WTC11 (cell line): ENCODE measurements at regions not wholly inside any gene's neighbourhood (a gene's known extent, or its start where the extent isn't known, plus 50 kb on each side); places are given as distances from the start of the nearest gene placed in this dataset.
"Not testable (repeated sequence)": the region's sequence is repeated elsewhere in the genome, so short reads cannot be mapped to it uniquely, and the experiment has no call there.

Experiments
- ATAC-seq: fragments of 200-7000 bp; cut with Tn5 transposase; 2 replicates; pipeline ENCODE4 v1.10.0; 2021; ENCODE audit warnings: mild to moderate bottlenecking, moderate library complexity
- CTCF ChIA-PET: fragments of 300-600 bp; sonication (Branson Sonifier 250); formaldehyde crosslinking; loops from one replicate; lab custom pipeline; 2021; ENCODE audit warnings: antibody characterized with exemption; lab: Charles Lee
- POLR2A ChIA-PET: fragments of 350-600 bp; sonication (Branson Sonifier 250); formaldehyde crosslinking; loops from one replicate; lab custom pipeline; 2021; ENCODE audit warnings: antibody characterized with exemption; lab: Charles Lee
- DNase-seq: peaks from one replicate; pipeline ENCODE4 v3.0.0; 2021; ENCODE audit warnings: low spot score
- H3K27ac Mint-ChIP-seq: 2 replicates; pipeline ENCODE4 v1.8.0; 2021; ENCODE audit warnings: mixed read lengths
- H3K27me3 Mint-ChIP-seq: 2 replicates; pipeline ENCODE4 v1.8.0; 2021; ENCODE audit warnings: low read depth, mild to moderate bottlenecking, moderate library complexity, mixed read lengths
- H3K36me3 Mint-ChIP-seq: 2 replicates; pipeline ENCODE4 v1.8.0; 2021; ENCODE audit warnings: mixed read lengths
- H3K4me1 Mint-ChIP-seq: 2 replicates; pipeline ENCODE4 v1.8.0; 2022; ENCODE audit warnings: mixed read lengths
- H3K4me3 Mint-ChIP-seq: 2 replicates; pipeline ENCODE4 v1.8.0; 2021; ENCODE audit warnings: mild to moderate bottlenecking, moderate library complexity, mixed read lengths
- H3K9me3 Mint-ChIP-seq: 2 replicates; pipeline ENCODE4 v1.8.0; 2021; ENCODE audit warnings: mixed read lengths
- ATF2 ChIP-seq: sonication (generic); formaldehyde crosslinking; IDR thresholded peaks from 2 replicates; pipeline ENCODE4 v1.8.1; 2022; ENCODE audit warnings: low read depth, missing genetic modification reagents, borderline replicate concordance
- ATF6 ChIP-seq: sonication (generic); formaldehyde crosslinking; IDR thresholded peaks from 2 replicates; pipeline ENCODE4 v1.8.1; 2023; ENCODE audit warnings: mild to moderate bottlenecking, missing genetic modification reagents
- CREB1 ChIP-seq: sonication (generic); formaldehyde crosslinking; IDR thresholded peaks from 2 replicates; pipeline ENCODE4 v1.8.0; 2023; ENCODE audit warnings: mild to moderate bottlenecking, missing genetic modification reagents
- E2F5 ChIP-seq: sonication (generic); formaldehyde crosslinking; IDR thresholded peaks from 2 replicates; pipeline ENCODE4 v1.8.1; 2022; ENCODE audit warnings: mild to moderate bottlenecking, moderate library complexity, missing genetic modification reagents
- JUN ChIP-seq: sonication (generic); formaldehyde crosslinking; IDR thresholded peaks from 2 replicates; pipeline ENCODE4 v1.8.0; 2023; ENCODE audit warnings: mild to moderate bottlenecking, missing genetic modification reagents
- NFYB ChIP-seq: sonication (generic); formaldehyde crosslinking; conservative IDR thresholded peaks from 2 replicates; pipeline ENCODE4 v1.8.0; 2022; ENCODE audit warnings: low read depth, missing genetic modification reagents
- OVOL2 ChIP-seq: fragments of 250-450 bp; sonication (Bioruptor Pico); IDR thresholded peaks from 2 replicates; pipeline ENCODE4 v1.9.0; 2021; ENCODE audit warnings: mild to moderate bottlenecking, borderline replicate concordance
- RORB ChIP-seq: fragments of 250-450 bp; sonication (Bioruptor Pico); IDR thresholded peaks from 2 replicates; pipeline ENCODE4 v1.9.0; 2021; ENCODE audit warnings: mild to moderate bottlenecking
- SP1 ChIP-seq: sonication (generic); formaldehyde crosslinking; conservative IDR thresholded peaks from 2 replicates; pipeline ENCODE4 v1.8.1; 2022; ENCODE audit warnings: missing genetic modification reagents
- TP53 ChIP-seq: sonication (generic); formaldehyde crosslinking; IDR thresholded peaks from 2 replicates; pipeline ENCODE4 v1.8.1; 2023; ENCODE audit warnings: mild to moderate bottlenecking, missing genetic modification reagents
- ZMAT4 ChIP-seq: fragments of 250-450 bp; sonication (Bioruptor Pico); IDR thresholded peaks from 2 replicates; pipeline ENCODE4 v1.9.0; 2021; ENCODE audit warnings: mild to moderate bottlenecking
- ZNF423 ChIP-seq: fragments of 250-450 bp; sonication (Bioruptor Pico); IDR thresholded peaks from 2 replicates; pipeline ENCODE4 v2.1.2; 2022; ENCODE audit warnings: mild to moderate bottlenecking, moderate library complexity
- ZNF425 ChIP-seq: fragments of 250-450 bp; sonication (Bioruptor Pico); conservative IDR thresholded peaks from 2 replicates; pipeline ENCODE4 v1.9.0; 2021; ENCODE audit warnings: mild to moderate bottlenecking

GRCh38 chr4:145266881-145267280 lies 86.5 kb upstream of the OTUD4 start (continued):
- TF ChIP-seq ZMAT4 (CRISPR knock-in tag): no peak
- no peak for TF ChIP-seq OVOL2 (CRISPR knock-in tag)
- TF ChIP-seq TP53 (CRISPR knock-in tag): no peak
- TF ChIP-seq ATF2: no peak

- POLR2A ChIA-PET: no interaction called here
- Mint-ChIP-seq H3K36me3 (peaks cover 31% of the 10 kb centered on the region), H3K4me1 (no peaks in the 10 kb centered on the region), H3K4me3 (no peak overlapping the region), H3K9me3 (peaks cover 38% of the 10 kb centered on the region), H3K27me3 (peaks cover 4% of the 10 kb centered on the region; the same call in 1 of the 2 replicates), H3K27ac (no peak overlapping the region; the same call in 1 of the 2 replicates)
- ATAC-seq (peak; percentile 98), DNase-seq (peak; percentile 43)
- no peak for TF ChIP-seq SP1 (CRISPR knock-in tag)
- peak; percentile 37; the same call in 1 of the 2 replicates for TF ChIP-seq ZNF423 (CRISPR knock-in tag)
- CTCF ChIA-PET: no interaction called here
These were observed 79.7 kb upstream of the OTUD4 start for GRCh38 chr4:145260091-145260490.

- Mint-ChIP-seq H3K9me3 (peaks cover 16% of the 10 kb centered on the region), H3K36me3 (peaks cover 18% of the 10 kb centered on the region)
- CTCF ChIA-PET, DNase-seq, H3K4me3 Mint-ChIP-seq, ATAC-seq, POLR2A ChIA-PET, H3K27ac Mint-ChIP-seq, H3K4me1 Mint-ChIP-seq, H3K27me3 Mint-ChIP-seq: not testable (repeated sequence)
These were observed 74.9 kb upstream of the OTUD4 start for GRCh38 chr4:145255311-145255710.

- no peaks in the 10 kb centered on the region for H3K9me3 Mint-ChIP-seq
- H3K27ac Mint-ChIP-seq: no peak overlapping the region
- H3K36me3 Mint-ChIP-seq: no peaks in the 10 kb centered on the region
- H3K27me3 Mint-ChIP-seq: no peaks in the 10 kb centered on the region; the same call in 1 of the 2 replicates
- ChIA-PET CTCF (no interaction called here), POLR2A (no interaction called here)
- H3K4me3 Mint-ChIP-seq: no peak overlapping the region
- H3K4me1 Mint-ChIP-seq: peaks cover 4% of the 10 kb centered on the region; the same call in 1 of the 2 replicates
- TF ChIP-seq CREB1 (CRISPR knock-in tag) (no peak), NFYB (CRISPR knock-in tag) (no peak), JUN (no peak), ZNF425 (CRISPR knock-in tag) (no peak), ATF6 (CRISPR knock-in tag) (no peak), E2F5 (CRISPR knock-in tag) (no peak), RORB (CRISPR knock-in tag) (no peak), TP53 (CRISPR knock-in tag) (no peak)
- no peak for DNase-seq
- no peak for ATAC-seq
These were observed 71.8 kb upstream of the OTUD4 start for GRCh38 chr4:145252190-145252589.
